Fibroblast of pulmonary artery (primary cell): ENCODE measurements at regions not wholly inside any gene's neighbourhood (a gene's known extent, or its start where the extent isn't known, plus 50 kb on each side); places are given as distances from the start of the nearest gene placed in this dataset.

Experiments
- DNase-seq: peaks from one replicate; pipeline ENCODE4 v3.0.0-alpha.2; 2010; ENCODE audit warnings: low read depth
- H3K4me3 ChIP-seq: replicated peaks from 2 replicates; pipeline ENCODE4 v1.5.1; 2011; ENCODE audit warnings: low read depth, mild to moderate bottlenecking, control low read depth, low read length, moderate library complexity
- TF ChIP-seq, protein P1 (sequence below): IDR thresholded peaks from 2 replicates; pipeline ENCODE4 v1.5.1; 2011; ENCODE audit warnings: mild to moderate bottlenecking, control low read depth, low read length, inconsistent platforms; ENCODE audit errors: missing control alignments

- no peak overlapping the region for H3K4me3 ChIP-seq
- peak; percentile 97 for DNase-seq
These were observed 66.3 kb upstream of the FRMD4A start for GRCh38 chr10:14397066-14397465.

GRCh38 chr10:14396411-14397048 lies 65.8 kb upstream of the FRMD4A start:
- TF ChIP-seq, protein P1, sequence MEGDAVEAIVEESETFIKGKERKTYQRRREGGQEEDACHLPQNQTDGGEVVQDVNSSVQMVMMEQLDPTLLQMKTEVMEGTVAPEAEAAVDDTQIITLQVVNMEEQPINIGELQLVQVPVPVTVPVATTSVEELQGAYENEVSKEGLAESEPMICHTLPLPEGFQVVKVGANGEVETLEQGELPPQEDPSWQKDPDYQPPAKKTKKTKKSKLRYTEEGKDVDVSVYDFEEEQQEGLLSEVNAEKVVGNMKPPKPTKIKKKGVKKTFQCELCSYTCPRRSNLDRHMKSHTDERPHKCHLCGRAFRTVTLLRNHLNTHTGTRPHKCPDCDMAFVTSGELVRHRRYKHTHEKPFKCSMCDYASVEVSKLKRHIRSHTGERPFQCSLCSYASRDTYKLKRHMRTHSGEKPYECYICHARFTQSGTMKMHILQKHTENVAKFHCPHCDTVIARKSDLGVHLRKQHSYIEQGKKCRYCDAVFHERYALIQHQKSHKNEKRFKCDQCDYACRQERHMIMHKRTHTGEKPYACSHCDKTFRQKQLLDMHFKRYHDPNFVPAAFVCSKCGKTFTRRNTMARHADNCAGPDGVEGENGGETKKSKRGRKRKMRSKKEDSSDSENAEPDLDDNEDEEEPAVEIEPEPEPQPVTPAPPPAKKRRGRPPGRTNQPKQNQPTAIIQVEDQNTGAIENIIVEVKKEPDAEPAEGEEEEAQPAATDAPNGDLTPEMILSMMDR = peak; percentile 56
- no peak overlapping the region for H3K4me3 ChIP-seq
- DNase-seq = peak; percentile 55

More at GRCh38 chr10:14397066-14397465, 66.3 kb upstream of the FRMD4A start:
- TF ChIP-seq, protein P1 = no peak

- TF ChIP-seq, protein P1 = no peak
- no peak for DNase-seq
These were observed 63.5 kb upstream of the FRMD4A start for GRCh38 chr10:14394179-14394578.

DNA sequence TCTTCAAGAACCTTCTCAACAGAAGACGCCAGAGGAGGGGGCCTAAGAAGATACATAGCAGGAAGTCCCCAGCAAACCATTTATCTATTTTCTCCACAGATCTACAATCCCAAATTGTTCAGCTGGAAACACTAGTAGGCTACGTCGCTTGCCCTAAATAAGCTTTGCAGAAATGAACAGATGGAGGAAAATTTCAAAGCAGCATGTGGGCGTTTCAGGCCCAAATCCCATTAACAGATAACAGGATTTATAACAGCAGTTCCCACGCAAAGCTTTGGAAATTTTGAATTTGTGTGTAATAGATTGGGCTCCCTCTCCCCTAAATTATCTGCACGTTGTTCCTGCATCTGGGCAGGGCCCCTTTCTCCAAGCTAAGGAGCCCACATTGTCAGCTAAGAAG lies 60.6 kb upstream of the FRMD4A start:
- no peak overlapping the region for H3K4me3 ChIP-seq
- TF ChIP-seq, protein P1 = no peak

More at GRCh38 chr10:14394179-14394578, 63.5 kb upstream of the FRMD4A start:
- no peak overlapping the region for H3K4me3 ChIP-seq

DNA sequence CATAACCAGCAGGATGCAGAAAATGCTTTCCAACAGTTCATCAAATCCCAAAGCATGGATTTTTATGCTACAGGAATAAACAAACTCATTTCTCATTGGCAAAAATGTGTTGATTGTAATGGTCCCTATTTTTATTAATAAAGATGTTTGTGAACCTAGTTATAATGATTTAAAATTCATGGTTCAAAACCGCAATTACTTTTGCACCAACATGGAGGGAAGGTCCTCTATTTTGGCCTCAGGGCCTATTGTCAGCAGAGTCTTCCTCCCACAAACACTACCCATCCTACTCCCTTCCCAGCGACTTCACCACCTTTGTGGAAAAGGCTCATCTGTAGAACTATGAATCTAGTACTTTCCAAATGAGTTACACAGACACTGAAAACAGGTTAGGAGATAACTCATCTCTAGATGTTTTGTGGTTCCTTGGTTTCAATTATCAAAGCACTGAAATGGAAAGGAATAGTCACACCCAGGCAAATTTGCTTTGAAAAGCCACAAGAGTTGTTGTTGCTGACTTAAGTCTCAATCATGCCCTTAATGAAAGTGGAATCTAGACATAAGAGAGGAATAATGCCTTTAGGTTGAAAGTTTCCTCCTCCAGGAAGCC lies 59.4 kb upstream of the FRMD4A start:
- TF ChIP-seq, protein P1 = no peak
- H3K4me3 ChIP-seq = no peak overlapping the region
- no peak for DNase-seq

More for the DNA sequence above, 60.6 kb upstream of the FRMD4A start:
- DNase-seq = no peak

GRCh38 chr10:14385596-14386593 lies 55.2 kb upstream of the FRMD4A start:
- TF ChIP-seq, protein P1 = peak; percentile 8
- H3K4me3 ChIP-seq = no peak overlapping the region
- DNase-seq = peak; percentile 83
